ENCODE measurements at regions not wholly inside any gene's neighbourhood (a gene's known extent, or its start where the extent isn't known, plus 50 kb on each side); places are given as distances from the start of the nearest gene placed in this dataset.

GRCh38 chr3:96700322-96701315 is 113.8 kb upstream of the EPHA6 start:
- TF ChIP-seq CTCF (IDR thresholded peaks at IDR 0.05) (no peak), POLR2A (IDR thresholded peaks at IDR 0.05) (no peak)

Measured in transverse colon (tissue), 3 donors.